Keratinocyte (primary cell): ENCODE measurements at regions not wholly inside any gene's neighbourhood (a gene's known extent, or its start where the extent isn't known, plus 50 kb on each side); places are given as distances from the start of the nearest gene placed in this dataset.

Experiments
- CTCF ChIP-seq, 3 experiments: IDR thresholded peaks in 1 of 3; conservative IDR thresholded peaks in 1 of 3; optimal IDR thresholded peaks in 1 of 3; 2 replicates in 2 of 3; 3 replicates in 1 of 3; pipeline versions ENCODE3 to v1.5.1; 2011; ENCODE audit warnings: low read length in 3 of 3, mild to moderate bottlenecking in 3 of 3, moderate library complexity in 2 of 3, control low read depth in 1 of 3, inconsistent platforms in 1 of 3; ENCODE audit not compliant: insufficient read depth in 2 of 3; ENCODE audit errors: extremely low read depth in 1 of 3
- EZH2 ChIP-seq: IDR thresholded peaks from one replicate; pipeline ENCODE4 v1.6.1; 2012; ENCODE audit warnings: inconsistent platforms, mild to moderate bottlenecking, low read length, moderate library complexity

GRCh38 chr13:107585469-107586180, 629.7 kb downstream of the LIG4 start:
- TF ChIP-seq CTCF (optimal IDR thresholded peaks at IDR 0.05 in 1 of 3, IDR thresholded peaks at IDR 0.05 in 1 of 3, conservative IDR thresholded peaks at IDR 0.05 in 1 of 3; ENCODE audit: extremely low read depth in 1 of 3, insufficient read depth in 2 of 3, low read length in 3 of 3): no peak
- TF ChIP-seq EZH2: no peak
